ENCODE measurements at regions not wholly inside any gene's neighbourhood (a gene's known extent, or its start where the extent isn't known, plus 50 kb on each side); places are given as distances from the start of the nearest gene placed in this dataset.

DNA sequence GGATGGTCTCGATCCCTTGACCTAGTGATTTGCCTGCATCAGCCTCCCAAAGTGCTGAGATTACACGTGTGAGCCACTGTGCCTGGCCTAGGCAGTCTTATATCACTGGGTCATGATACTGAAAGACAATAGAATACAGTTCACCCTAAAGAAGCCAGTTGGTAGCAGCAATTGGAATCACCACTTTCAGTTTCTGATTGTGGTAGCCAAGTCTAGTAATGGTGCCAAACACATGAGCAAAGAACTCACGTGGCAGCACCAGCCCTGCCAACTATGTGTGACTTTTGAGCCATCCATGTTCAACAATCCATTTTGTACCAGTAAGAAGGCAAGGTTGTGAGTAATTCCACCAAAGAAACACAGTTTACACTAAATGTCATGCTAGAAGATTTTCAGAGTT, 548.4 kb downstream of the KLHL13 start:
- TF ChIP-seq, protein P1, sequence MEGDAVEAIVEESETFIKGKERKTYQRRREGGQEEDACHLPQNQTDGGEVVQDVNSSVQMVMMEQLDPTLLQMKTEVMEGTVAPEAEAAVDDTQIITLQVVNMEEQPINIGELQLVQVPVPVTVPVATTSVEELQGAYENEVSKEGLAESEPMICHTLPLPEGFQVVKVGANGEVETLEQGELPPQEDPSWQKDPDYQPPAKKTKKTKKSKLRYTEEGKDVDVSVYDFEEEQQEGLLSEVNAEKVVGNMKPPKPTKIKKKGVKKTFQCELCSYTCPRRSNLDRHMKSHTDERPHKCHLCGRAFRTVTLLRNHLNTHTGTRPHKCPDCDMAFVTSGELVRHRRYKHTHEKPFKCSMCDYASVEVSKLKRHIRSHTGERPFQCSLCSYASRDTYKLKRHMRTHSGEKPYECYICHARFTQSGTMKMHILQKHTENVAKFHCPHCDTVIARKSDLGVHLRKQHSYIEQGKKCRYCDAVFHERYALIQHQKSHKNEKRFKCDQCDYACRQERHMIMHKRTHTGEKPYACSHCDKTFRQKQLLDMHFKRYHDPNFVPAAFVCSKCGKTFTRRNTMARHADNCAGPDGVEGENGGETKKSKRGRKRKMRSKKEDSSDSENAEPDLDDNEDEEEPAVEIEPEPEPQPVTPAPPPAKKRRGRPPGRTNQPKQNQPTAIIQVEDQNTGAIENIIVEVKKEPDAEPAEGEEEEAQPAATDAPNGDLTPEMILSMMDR (IDR thresholded peaks at IDR 0.05; ENCODE audit: low read length) = no peak
- no peak for TF ChIP-seq EZH2 (optimal IDR thresholded peaks at IDR 0.05; ENCODE audit: low read depth, low read length)
